DMS 273 (cell line): ENCODE measurements at regions not wholly inside any gene's neighbourhood (a gene's known extent, or its start where the extent isn't known, plus 50 kb on each side); places are given as distances from the start of the nearest gene placed in this dataset.

ENCODE experiments used
- DNase-seq: peaks from one replicate; lab custom pipeline; 2025; ENCODE audit not compliant: unreplicated experiment; lab: John Stamatoyannopoulos, UW

DNA sequence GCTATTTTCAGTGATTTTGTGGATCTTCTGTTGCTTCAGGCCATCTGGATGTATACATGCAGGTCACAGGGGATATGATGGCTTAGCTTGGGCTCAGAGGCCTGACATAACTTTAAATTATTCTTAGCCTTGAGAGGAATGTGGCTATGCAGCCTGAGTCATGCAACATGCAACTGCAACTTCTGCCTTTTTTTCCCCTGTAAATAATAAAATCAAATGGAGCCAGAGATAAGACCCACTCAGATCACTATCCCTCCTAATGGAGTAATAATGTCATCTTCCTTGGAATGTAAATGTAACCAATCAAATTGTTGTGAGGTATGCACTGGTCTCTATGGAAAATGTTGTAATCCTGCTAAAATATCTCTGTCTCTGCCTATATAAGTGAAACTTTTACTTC lies 54.9 kb downstream of the MAGEB17 start:
- DNase-seq: no peak

GRCh38 chrX:16223385-16223784 lies 56.1 kb downstream of the MAGEB17 start:
- no peak for DNase-seq

DNA sequence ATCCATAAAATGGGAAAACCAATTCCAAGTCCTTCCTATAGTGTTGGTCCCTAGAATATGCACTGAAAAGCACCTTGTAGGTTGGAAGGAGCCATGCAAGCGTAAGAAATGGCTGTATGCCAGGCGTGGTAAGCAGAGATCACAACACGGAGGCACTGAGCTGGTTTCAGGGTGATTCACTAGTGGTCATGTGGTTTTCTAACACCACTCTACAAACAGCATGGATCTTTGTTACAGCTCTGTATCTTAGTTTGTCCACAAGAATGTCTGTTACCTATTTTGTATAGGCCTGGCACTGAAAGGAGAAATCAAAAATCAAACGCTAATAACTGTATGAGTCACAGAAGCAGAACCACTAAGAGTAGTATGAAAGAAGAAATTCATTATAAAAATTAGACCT lies 71.9 kb downstream of the MAGEB17 start:
- peak; percentile 2 for DNase-seq

DNA sequence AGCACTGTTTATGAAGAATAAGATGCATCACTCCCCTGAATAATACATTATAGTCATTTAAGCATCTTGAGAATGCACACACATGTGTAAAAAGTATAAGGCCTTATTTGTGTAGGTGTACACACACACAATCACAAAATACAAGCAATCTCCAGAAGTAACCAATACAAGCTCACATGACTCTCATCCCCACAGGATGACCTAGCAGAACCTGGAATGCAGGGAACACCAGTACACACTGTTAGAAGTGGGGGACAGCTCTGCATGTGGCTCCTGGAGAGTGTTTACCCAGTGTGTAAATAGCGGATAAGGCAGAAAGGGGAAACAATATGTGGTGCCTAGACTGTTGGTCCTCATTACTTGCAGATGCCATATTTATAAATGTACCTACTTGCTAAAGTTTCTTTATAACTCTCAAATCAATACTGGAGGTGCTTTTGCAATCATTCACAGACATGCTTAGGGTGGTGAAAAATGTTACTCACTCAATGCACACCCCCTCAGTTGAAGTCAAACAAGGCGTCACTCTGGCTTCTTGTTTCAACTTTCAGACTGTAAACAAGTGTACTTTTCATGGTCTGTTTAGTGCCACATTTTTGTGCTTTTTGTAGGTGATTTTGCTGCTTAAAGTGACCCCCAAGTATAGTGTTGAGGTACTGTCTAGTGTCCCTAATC lies 73.1 kb downstream of the MAGEB17 start:
- DNase-seq: no peak

DNA sequence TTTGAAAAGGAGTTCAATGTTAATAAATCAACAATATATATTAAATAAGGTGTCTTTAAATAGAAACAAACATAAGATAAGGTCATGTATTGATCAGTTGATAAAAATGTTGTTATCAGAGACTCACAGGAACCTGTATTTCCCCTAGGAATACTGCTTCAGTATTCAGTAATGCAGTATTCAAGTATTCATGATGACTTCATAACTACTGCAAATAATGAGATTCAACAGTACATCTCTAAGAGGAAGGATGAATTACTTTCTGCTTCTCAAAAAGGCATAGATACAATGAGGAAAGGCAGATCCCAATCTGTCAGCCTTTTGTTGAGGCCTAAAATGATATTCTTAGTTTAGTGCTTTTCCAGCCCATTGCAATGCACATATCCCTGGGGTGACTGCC lies 73.7 kb downstream of the MAGEB17 start:
- no peak for DNase-seq

- DNase-seq: no peak
These were observed 83.0 kb downstream of the MAGEB17 start for GRCh38 chrX:16250296-16250695.

DNA sequence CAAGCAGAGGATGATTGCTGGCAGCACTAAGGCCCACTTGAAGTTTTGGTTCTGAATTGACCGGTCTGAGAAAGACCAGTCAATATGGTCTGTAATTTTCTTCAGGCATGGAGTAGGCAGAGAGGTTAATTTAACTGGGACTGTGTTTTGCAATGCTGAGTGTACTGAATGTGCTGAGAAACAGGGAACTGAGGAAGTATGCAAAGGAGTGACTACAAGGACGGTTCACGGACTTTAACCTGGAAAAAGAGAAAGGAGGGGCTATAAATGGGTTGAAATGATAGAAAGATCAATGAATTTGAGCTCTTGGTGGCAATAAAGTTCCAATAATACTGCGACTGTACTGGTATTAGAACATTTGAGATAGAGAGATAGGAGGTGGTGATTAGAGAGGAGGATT lies 84.5 kb downstream of the MAGEB17 start:
- no peak for DNase-seq

GRCh38 chrX:16258882-16259281 lies 91.6 kb downstream of the MAGEB17 start:
- DNase-seq: no peak

DNA sequence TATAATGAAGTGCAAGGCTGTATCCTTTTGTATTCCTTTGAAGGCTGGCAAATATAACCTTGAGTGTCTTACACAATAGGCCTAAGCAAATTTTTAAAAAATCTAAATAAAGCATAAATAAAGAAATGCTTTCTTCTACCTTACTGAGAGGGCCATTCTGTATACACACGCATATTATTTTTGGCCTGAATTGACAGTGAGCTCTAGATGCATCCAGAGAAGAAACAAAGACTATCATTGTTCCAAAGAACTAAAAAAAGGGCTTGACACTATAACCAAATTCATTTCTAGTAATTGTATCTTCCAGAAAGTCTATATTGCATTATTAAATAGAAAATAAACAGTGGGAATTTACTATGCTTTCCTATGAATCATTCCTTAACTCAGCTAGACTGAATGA lies 100.2 kb downstream of the MAGEB17 start:
- no peak for DNase-seq

DNA sequence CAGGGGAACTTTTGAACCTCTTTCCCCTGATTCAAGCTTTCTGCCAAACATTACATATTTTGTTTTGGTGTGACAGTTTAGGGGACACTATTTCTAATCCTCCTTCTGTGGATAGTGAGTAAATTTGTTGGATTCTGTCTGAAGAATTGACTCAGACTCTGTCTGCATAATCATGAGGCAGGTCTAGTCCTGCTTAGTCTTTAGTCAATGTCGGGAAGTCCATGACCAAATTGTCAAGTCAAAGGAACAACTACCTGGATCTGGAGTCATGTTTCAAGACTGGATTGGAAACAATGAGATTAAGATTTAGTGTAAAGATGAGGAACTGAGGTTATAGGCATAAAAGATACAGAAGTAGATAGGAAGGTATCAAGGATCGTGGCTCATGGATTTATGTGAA lies 100.9 kb downstream of the MAGEB17 start:
- DNase-seq: no peak

DNA sequence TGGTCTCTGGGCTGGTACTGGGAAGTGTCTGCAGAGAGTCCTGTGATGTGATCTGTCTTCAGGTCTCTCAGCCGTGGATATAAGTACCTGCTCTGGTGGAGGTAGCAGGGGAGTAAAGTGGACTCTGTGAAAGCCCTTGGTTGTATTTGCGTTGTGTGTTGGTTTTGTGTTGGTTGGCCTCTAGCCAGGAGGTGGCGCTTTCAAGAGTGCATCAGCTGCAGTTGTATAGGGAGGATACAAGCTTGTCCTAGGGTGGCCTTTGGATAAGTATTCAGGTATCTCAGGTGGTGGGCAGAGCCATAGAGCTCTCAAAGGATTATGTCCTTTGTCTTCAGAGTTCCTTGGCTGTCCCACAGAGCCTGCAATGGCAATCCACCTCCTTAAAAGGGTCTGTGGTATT lies 111.6 kb downstream of the MAGEB17 start:
- peak; percentile 17 for DNase-seq

DNA sequence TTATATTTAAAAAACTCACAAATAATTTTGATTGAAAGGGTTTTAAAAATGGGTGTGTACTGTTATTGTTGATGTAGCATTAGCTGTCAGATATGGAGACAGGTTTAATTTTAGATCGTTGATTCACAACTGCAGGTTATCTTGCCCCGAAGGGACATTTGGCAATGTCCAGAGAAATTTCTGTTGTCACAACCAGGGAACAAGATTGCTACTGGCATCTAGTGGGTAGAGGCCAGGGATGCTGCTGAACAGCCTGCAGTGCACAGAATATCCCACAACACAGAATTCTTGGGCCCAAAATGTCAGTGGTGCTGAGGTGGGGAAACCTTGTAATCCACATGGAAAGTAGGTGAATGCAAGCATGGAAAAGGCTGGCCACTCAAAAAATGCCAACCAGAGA lies 114.9 kb downstream of the MAGEB17 start:
- DNase-seq: no peak

GRCh38 chrX:16284842-16285241 lies 117.6 kb downstream of the MAGEB17 start:
- no peak for DNase-seq

- no peak for DNase-seq
These were observed 123.7 kb downstream of the MAGEB17 start for GRCh38 chrX:16290997-16291396.

DNA sequence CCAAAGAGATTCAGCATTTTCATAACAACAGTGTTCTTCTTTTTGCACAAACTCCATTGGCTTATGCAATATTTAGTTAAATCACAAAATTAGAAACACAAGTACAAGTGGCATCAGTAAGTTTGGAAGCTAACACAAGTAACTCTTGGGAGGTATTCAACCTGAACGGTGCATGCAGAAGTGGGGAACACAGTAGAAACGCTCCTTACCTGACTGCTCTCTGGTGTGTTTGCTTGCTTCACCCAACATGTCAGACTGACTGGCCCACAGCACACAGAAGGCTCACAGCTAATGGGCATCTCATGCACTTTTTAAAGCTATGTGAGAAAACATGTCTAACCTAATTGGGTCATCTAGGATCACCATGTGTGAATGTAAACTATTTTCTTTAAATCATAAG lies 133.6 kb downstream of the MAGEB17 start:
- DNase-seq: no peak

- DNase-seq: no peak
These were observed 137.5 kb downstream of the MAGEB17 start for GRCh38 chrX:16304751-16305150.

- no peak for DNase-seq
These were observed 137.9 kb downstream of the MAGEB17 start for GRCh38 chrX:16305187-16305586.

DNA sequence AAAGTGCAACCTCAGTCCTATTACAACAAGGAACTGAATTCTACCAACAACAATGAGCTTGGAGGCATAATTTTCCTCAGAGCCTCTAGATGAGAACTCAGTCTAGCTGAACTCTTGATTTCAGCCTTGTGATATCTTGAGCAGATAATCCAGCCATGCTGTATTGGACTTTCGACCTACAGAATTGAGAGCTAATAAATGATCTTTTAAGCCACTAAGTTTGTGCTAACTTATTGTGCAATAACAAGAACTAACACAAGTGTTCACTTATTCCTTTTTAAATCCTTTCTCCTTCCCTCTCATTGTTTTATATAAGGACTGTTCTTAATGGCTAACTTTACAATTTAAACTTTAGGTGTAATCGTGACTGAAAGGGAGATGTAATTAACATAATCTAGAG lies 140.7 kb downstream of the MAGEB17 start:
- DNase-seq: no peak

- DNase-seq: no peak
These were observed 141.5 kb downstream of the MAGEB17 start for GRCh38 chrX:16308773-16309172.

- no peak for DNase-seq
These were observed 143.0 kb downstream of the MAGEB17 start for GRCh38 chrX:16310326-16310725.

DNA sequence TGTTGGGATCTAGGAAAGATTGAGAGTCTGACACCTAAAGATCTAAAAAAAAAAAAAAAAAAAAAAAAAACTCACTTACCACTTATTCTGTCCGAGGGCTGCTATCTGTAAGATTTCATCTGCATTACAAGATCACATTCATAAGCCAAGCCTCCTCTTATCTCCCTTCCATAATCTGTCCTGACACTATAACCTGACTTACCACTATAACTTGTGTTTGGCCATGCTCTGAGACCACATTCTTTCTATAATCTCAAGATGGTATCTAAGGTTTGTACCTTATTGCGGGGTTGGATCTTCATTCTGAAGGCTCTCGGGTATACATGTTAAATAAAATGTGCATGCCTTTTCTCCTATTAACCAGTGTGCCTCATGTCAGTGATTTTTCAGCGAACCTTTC lies 144.4 kb downstream of the MAGEB17 start:
- DNase-seq: no peak

DNA sequence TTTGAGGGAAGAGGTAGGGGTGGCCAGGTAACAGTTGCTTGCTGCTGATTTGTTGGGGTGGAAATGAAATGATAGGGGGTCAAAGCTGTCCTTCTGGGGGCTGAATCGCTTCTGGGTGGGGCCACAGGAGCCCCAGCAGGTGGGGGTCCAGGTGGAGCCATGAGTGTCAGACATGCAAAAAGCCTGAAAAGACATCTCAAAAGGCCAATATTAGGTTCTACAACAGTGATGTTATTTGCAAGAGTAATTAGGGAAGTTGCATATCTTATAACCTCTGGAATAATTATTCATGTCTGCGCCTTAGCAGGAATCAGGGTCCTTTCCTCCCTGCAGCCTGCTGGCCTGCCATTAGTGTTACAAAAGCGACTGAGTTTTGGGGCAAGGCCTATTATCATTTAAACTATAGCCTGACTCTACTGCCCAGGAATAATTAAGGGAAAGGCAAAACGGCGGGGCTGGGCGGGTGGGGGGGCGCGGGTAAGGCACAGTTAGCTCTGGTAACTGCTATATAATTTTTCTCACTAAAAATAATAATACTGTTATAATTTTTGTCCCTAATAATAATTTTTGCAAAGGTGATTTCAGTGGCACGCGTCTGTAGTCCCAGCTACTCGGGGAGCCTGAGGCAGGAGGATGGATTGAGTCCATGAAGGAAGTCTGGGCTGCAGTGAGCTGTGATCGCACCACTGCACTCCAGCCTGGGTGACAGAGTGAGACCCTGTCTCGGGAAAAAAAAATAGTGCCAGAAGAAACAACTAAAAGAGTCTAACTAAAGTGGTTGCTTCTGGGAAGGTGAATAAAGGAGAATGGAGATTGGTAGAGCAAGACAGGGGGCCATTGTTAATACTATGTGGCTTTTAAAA lies 145.7 kb downstream of the MAGEB17 start:
- DNase-seq: no peak

- DNase-seq: no peak
These were observed 149.1 kb downstream of the MAGEB17 start for GRCh38 chrX:16316331-16316730.
